Activated T-cell treated with anti-CD3 and anti-CD28 coated beads, Interleukin-2, amount 50 U/mL, for 4 hours (primary cell): ENCODE measurements at regions not wholly inside any gene's neighbourhood (a gene's known extent, or its start where the extent isn't known, plus 50 kb on each side); places are given as distances from the start of the nearest gene placed in this dataset.
"Not testable (repeated sequence)": the region's sequence is repeated elsewhere in the genome, so short reads cannot be mapped to it uniquely, and the experiment has no call there.

Experiments used
- ATAC-seq, 2 donors: fragments of 200-7000 bp; cut with Tn5 transposase; one replicate each; pipeline ENCODE4 v1.10.0; 2021
- DNase-seq: peaks from one replicate; pipeline ENCODE4 v3.0.0-alpha.2; 2020
- H3K27me3 Mint-ChIP-seq: one replicate; pipeline ENCODE4 v1.8.0; 2021; ENCODE audit warnings: low read depth, mixed read lengths
- H3K36me3 Mint-ChIP-seq: one replicate; pipeline ENCODE4 v1.8.0; 2022; ENCODE audit warnings: mixed read lengths; ENCODE audit not compliant: insufficient read depth
- H3K4me1 Mint-ChIP-seq: one replicate; pipeline ENCODE4 v1.8.0; 2021; ENCODE audit warnings: low read depth, mixed read lengths
- H3K4me3 Mint-ChIP-seq: one replicate; pipeline ENCODE4 v1.8.0; 2021; ENCODE audit warnings: mild to moderate bottlenecking, moderate library complexity, mixed read lengths
- H3K9me3 Mint-ChIP-seq: one replicate; pipeline ENCODE4 v1.8.0; 2021; ENCODE audit warnings: mixed read lengths

DNA sequence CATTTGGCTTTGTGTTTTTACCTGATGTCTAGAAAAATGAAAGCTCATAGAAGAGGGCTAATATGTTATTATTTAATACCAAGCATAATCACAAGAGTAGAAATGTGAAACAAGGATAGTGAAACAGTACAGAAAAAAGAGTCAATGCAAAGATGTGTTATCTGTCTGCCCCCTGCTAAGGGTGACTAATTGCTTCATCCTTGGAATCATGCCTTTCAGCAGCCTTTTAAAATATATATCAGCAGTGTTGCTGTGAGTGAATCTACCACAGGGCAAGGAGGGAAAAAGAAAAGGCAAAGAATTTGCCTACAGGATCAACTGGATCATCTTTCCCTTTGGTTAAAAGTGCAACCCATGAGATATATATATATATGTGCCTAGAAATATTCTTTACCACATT, 867.2 kb upstream of the RAG2 start:
- Mint-ChIP-seq H3K4me3 (no peak overlapping the region), H3K27me3 (no peaks in the 10 kb centered on the region), H3K4me1 (no peaks in the 10 kb centered on the region), H3K36me3 (no peaks in the 10 kb centered on the region), H3K9me3 (peaks cover 19% of the 10 kb centered on the region)
- ATAC-seq = no peak
- DNase-seq = no peak

DNA sequence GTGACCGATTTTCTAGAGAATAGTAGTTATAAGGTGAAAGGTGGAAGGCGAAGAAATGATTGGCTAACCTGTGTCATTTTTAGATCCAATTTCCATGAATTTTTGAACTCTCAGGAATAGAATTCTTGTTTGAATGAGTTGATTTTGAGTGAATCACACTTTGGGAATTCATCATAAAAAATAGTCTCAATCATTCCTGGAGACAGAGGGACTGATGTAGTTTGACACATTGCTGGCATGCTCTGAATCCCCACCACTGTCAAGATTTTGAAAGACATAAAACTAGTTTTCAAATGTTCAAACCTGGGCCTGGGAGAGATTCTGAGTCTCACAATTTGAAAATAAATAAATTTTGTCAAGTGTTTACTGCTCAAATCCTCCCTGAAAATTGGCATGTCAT, 861.4 kb upstream of the RAG2 start:
- no peaks in the 10 kb centered on the region for H3K36me3 Mint-ChIP-seq
- no peak for DNase-seq

DNA sequence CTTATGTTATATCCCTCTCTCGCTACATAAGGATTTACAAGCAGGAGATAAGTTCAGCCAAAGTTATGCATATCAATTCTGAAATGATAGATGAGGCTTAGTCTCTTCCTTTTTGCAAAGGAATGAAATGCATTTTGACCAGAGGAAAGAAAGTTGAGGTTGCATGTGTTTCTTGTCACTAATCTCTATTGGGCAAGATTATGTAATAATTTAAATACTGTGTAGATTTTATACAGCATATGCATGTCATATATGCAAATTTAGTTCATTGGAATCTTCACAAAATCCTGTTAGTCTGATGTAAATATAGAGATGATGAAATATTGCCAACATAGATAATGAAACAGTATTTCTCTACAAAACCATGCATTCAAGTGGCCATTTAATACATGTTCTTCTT, 858.7 kb upstream of the RAG2 start:
- Mint-ChIP-seq H3K27me3 (no peaks in the 10 kb centered on the region), H3K4me3 (no peak overlapping the region), H3K36me3 (no peaks in the 10 kb centered on the region), H3K9me3 (peaks cover 14% of the 10 kb centered on the region), H3K4me1 (no peaks in the 10 kb centered on the region)
- DNase-seq = no peak
- no peak for ATAC-seq

More for the DNA sequence above, 861.4 kb upstream of the RAG2 start:
- H3K9me3 Mint-ChIP-seq = peaks cover 18% of the 10 kb centered on the region
- ATAC-seq = no peak
- no peak overlapping the region for H3K4me3 Mint-ChIP-seq
- H3K27me3 Mint-ChIP-seq = no peaks in the 10 kb centered on the region
- H3K4me1 Mint-ChIP-seq = no peaks in the 10 kb centered on the region

DNA sequence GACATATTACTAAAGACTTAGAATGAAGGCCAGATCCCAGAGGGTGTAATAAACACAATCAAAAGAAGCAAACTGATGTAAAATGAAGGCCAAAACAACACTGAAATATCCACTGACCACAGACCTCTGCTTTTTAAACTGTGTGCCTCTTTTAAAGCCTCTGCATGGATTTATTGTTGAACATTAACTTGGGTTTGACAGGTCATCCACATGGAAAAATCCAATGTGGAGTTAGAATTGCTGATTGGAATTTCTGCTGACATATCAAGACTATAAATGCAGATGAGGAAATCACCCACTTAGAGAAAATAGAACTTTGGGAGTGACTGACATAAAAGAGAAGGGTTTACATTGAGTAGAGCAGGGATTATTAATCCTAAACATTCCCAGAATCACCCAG, 853.9 kb upstream of the RAG2 start:
- no peak for ATAC-seq
- Mint-ChIP-seq H3K27me3 (no peaks in the 10 kb centered on the region), H3K4me1 (no peaks in the 10 kb centered on the region), H3K4me3 (no peak overlapping the region), H3K9me3 (peaks cover 8% of the 10 kb centered on the region), H3K36me3 (no peaks in the 10 kb centered on the region)
- DNase-seq = no peak

DNA sequence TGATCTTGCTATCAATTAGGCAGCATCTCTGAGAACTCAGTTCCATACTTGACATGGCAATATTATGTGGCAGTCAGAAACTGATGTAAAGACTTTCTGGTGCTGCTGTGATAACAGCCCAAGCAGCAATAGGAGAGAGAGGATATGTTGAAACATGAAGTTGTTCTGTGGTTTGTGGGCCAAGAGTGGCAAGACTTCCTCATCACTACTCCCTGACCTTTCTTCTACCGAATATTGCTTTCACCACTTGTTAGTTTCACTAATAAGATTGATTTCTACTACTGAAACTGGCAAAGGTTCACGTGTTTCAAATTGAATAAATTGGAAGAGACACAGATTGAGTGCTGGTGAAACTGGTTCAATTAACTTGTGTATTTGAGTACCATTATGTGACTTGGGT, 852.6 kb upstream of the RAG2 start:
- DNase-seq (no peak), ATAC-seq (no peak)
- no peaks in the 10 kb centered on the region for H3K27me3 Mint-ChIP-seq
- H3K36me3 Mint-ChIP-seq = no peaks in the 10 kb centered on the region
- H3K9me3 Mint-ChIP-seq = peaks cover 4% of the 10 kb centered on the region
- H3K4me1 Mint-ChIP-seq = no peaks in the 10 kb centered on the region
- no peak overlapping the region for H3K4me3 Mint-ChIP-seq

DNA sequence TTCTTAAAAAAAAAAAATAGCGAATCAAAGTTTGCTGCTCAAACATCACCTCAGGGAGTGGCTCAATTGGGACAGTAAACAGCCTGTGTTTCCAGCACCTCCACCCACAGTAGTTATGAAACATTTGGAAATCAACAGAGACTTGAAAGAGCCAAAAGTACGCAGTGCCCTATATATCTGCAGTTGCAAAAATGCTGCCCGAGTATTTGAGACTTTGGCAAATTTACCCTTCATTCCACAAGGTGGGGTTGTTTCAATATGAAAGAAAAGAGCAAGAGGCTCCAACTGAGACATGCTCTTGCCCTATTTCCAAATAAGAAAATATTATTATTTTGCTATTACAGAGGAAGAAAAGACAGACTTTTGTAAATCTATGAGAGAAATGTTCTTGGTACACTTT, 851.1 kb upstream of the RAG2 start:
- Mint-ChIP-seq H3K27me3 (no peaks in the 10 kb centered on the region), H3K36me3 (no peaks in the 10 kb centered on the region), H3K4me1 (no peaks in the 10 kb centered on the region), H3K4me3 (no peak overlapping the region), H3K9me3 (no peaks in the 10 kb centered on the region)
- ATAC-seq (no peak), DNase-seq (no peak)

DNA sequence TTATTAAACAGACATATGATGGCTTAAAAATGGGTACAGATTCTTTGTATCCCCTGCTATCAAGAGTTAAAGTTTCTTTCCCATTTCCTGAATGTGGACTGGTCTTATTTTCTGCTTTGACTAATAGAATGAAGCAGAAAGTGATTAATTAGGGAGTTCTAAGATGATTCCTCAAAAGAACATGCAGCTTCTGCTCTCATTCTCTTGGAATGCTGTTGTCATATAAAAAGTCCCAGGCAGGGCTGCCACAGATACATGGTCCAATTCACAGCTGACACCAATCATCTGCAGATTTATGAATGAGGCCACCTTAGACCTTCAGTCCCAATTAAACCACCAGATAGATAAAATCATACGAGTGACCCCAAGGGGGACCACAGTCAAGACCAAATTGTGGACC, 844.5 kb upstream of the RAG2 start:
- Mint-ChIP-seq H3K36me3 (no peaks in the 10 kb centered on the region), H3K4me3 (no peak overlapping the region)

DNA sequence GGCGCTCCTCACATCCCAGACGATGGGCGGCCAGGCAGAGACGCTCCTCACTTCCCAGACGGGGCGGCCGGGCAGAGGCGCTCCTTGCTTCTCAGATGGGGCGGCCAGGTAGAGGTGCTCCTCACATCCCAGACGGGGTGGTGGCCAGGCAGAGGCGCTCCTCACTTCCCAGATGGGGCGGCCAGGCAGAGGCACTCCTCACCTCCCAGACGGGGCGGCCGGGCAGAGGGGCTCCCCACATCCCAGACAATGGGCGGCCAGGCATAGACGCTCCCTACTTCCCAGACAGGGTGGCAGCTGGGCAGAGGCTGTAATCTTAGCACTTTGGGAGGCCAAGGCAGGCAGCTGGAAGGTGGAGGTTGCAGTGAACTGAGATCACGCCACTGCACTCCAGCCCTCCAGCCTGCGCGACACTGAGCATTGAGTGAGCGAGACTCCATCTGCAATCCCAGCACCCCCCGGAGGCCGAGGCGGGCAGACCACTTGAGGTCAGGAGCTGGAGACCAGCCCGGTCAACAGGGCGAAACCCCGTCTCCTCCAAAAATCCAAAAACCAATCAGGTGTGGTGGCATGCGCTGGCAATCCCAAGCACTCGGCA, 833.7 kb upstream of the RAG2 start:
- not testable (repeated sequence) for ATAC-seq, H3K36me3 Mint-ChIP-seq, H3K9me3 Mint-ChIP-seq, H3K4me3 Mint-ChIP-seq, DNase-seq, H3K27me3 Mint-ChIP-seq, H3K4me1 Mint-ChIP-seq

More for the DNA sequence above, 844.5 kb upstream of the RAG2 start:
- no peaks in the 10 kb centered on the region for H3K9me3 Mint-ChIP-seq
- no peaks in the 10 kb centered on the region for H3K27me3 Mint-ChIP-seq
- H3K4me1 Mint-ChIP-seq = no peaks in the 10 kb centered on the region
- no peak for ATAC-seq
- DNase-seq = no peak

DNA sequence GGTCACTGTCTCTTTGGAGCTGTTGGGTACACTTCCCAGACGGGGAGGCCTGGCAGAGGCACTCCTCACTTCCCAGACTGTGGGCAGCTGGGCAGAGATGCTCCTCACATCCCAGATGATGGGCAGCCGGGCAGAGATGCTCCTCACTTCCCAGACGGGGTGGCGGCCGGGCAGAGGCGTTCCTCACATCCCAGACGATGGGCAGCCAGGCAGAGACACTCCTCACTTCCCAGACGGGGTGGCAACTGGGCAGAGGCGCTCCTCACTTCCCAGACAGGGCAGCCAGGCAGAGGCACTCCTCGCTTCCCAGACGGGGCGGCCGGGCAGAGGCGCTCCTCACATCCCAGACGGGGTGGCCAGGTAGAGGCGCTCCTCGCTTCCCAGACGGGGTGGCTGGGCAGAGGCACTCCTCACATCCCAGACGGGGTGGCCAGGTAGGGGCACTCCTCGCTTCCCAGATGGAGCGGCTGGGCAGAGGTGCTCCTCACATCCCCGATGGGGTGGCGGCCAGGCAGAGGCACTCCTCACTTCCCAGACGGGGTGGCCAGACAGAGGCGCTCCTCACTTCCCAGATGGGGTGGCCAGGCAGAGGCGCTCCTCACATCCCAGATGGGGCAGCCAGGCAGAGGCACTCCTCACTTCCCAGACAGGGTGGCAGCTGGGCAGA, 833.1 kb upstream of the RAG2 start:
- not testable (repeated sequence) for H3K4me1 Mint-ChIP-seq, H3K9me3 Mint-ChIP-seq, ATAC-seq, H3K4me3 Mint-ChIP-seq, H3K36me3 Mint-ChIP-seq, H3K27me3 Mint-ChIP-seq, DNase-seq

DNA sequence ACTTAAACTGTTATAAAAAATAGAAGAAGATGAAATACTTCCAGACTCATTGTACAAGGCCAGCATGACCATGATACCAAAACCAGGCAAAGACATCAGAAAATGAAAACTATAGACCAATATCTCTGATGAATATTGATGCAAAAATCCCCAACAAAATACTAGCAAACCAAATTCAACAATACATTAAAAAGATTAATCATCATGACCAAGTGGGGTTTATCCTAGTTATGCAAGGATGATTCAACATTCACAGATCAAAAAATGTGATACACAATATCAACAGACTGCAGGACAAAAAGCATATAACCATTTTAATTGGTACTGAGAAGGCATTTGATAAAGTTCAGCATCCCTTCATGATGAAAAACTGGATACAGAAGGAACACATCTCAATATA, 824.5 kb upstream of the RAG2 start:
- H3K27me3 Mint-ChIP-seq = no peaks in the 10 kb centered on the region
- H3K4me1 Mint-ChIP-seq = no peaks in the 10 kb centered on the region
- H3K4me3 Mint-ChIP-seq = no peak overlapping the region
- no peak for ATAC-seq
- DNase-seq = no peak
- H3K9me3 Mint-ChIP-seq = peaks cover 22% of the 10 kb centered on the region
- no peaks in the 10 kb centered on the region for H3K36me3 Mint-ChIP-seq

DNA sequence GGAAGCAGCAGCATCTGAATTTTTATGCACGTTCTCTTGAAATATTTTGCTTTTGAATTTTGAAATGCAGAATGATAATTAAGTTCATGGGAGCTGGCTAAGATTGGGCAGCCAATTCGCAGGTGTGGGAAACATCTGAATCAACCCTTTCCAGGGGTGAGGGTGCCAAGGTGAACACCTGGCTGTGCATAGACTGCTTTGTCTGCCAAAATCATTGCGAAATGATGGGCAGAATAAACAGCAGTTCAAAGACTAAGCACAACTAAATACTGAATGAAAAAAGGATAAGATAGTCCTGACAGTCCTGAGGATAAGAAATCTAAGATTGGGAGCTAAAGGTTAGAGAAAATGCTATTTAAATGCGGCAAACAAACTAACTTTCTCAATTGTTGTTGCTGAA, 813.3 kb upstream of the RAG2 start:
- Mint-ChIP-seq H3K27me3 (no peaks in the 10 kb centered on the region), H3K36me3 (no peaks in the 10 kb centered on the region), H3K9me3 (peaks cover 7% of the 10 kb centered on the region), H3K4me1 (no peaks in the 10 kb centered on the region), H3K4me3 (no peak overlapping the region)
- DNase-seq = no peak
- no peak for ATAC-seq

DNA sequence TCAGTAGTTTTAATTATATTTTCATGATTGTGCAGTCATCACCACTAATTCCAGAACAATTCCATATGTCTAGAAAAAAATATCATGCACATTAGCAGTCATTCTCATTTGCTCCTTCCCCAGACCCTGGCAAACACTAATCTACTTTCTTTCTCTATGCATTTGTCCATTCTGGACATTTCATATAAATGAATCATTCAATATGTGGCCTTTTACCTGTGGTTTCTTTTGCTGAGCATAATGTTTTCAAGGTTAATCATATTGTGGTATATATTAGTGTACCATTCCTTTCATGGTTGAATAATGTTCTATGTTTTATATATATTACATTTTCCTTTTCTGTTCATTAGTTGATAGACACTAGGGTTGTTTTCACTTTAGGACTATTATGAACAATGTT, 811.1 kb upstream of the RAG2 start:
- Mint-ChIP-seq H3K27me3 (no peaks in the 10 kb centered on the region), H3K4me3 (no peak overlapping the region), H3K9me3 (peaks cover 7% of the 10 kb centered on the region), H3K4me1 (no peaks in the 10 kb centered on the region), H3K36me3 (no peaks in the 10 kb centered on the region)
- no peak for DNase-seq
- no peak for ATAC-seq

DNA sequence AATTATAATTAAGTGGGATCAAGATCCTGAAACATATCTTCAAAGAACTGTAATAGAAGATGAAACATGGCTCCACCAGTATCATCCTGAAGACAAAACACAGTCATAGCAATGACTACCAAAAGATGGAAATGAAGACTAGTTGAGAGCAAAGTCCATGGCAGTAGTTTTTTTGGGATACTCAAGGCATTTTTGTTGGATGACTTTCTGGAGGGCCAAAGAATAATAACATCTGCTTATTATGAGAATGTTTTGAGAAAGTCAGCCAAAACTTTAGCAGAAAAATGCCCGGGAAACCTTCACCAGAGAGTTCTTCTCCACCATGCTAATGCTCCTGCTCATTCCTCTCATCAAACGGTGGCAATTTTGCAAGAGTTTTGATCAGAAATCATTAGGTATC, 809.4 kb upstream of the RAG2 start:
- Mint-ChIP-seq H3K9me3 (peaks cover 13% of the 10 kb centered on the region), H3K27me3 (no peaks in the 10 kb centered on the region), H3K4me3 (no peak overlapping the region), H3K4me1 (no peaks in the 10 kb centered on the region), H3K36me3 (no peaks in the 10 kb centered on the region)
- DNase-seq = no peak
- no peak for ATAC-seq

DNA sequence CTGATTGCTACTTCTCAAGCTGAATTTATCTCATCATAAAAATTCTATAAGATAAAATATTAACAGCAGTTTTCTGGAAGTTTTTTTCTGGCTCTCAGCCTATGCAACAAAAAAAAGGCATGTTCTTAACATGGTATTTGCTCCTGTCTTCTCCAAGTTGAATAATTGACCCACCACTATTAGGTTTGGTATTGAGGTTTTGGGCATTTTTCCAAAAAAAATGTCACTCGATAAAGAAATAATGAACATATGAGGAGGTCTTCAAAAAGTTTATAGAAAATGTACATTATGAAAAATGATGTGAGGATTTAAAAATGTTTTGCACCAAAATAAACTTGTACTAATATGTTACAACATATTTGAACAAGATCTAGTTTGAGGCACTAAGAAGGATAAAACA, 808.6 kb upstream of the RAG2 start:
- ATAC-seq (no peak), DNase-seq (no peak)
- no peak overlapping the region for H3K4me3 Mint-ChIP-seq
- H3K9me3 Mint-ChIP-seq = peaks cover 15% of the 10 kb centered on the region
- H3K4me1 Mint-ChIP-seq = no peaks in the 10 kb centered on the region
- H3K36me3 Mint-ChIP-seq = no peaks in the 10 kb centered on the region
- no peaks in the 10 kb centered on the region for H3K27me3 Mint-ChIP-seq

DNA sequence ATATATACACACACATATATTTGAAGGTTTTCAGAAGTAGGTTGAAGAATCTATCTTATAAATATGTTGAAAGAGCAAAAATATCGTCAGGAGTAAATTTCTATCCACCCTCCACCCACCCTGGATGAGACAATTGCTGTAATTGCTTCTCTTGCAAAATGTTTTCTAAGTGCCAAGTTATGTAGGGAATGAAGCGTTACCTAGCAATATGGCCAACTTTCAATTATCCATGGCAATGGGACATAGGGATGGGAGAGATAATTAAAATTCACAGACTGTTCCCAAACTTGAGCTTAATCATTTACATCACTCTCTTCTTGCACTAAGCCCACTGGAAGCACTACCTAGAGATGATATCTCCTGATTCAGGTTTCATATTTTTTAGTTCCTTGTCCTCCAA, 806.2 kb upstream of the RAG2 start:
- no peaks in the 10 kb centered on the region for H3K27me3 Mint-ChIP-seq
- no peak for ATAC-seq
- H3K4me1 Mint-ChIP-seq = no peaks in the 10 kb centered on the region
- H3K9me3 Mint-ChIP-seq = peaks cover 17% of the 10 kb centered on the region
- no peak for DNase-seq
- H3K36me3 Mint-ChIP-seq = no peaks in the 10 kb centered on the region
- H3K4me3 Mint-ChIP-seq = no peak overlapping the region
